ENCODE measurements at regions not wholly inside any gene's neighbourhood (a gene's known extent, or its start where the extent isn't known, plus 50 kb on each side); places are given as distances from the start of the nearest gene placed in this dataset.

GRCh38 chr12:42641221-42641885 is 51.8 kb upstream of the PRICKLE1 start:
- H3K9me3 ChIP-seq = no peaks in the 10 kb centered on the region
- 36 to 52% methylated on average over 1 of the region's 1 CpG for WGBS, 2 donors
- no peaks in the 10 kb centered on the region for H3K27me3 ChIP-seq
- TF ChIP-seq, protein P1, sequence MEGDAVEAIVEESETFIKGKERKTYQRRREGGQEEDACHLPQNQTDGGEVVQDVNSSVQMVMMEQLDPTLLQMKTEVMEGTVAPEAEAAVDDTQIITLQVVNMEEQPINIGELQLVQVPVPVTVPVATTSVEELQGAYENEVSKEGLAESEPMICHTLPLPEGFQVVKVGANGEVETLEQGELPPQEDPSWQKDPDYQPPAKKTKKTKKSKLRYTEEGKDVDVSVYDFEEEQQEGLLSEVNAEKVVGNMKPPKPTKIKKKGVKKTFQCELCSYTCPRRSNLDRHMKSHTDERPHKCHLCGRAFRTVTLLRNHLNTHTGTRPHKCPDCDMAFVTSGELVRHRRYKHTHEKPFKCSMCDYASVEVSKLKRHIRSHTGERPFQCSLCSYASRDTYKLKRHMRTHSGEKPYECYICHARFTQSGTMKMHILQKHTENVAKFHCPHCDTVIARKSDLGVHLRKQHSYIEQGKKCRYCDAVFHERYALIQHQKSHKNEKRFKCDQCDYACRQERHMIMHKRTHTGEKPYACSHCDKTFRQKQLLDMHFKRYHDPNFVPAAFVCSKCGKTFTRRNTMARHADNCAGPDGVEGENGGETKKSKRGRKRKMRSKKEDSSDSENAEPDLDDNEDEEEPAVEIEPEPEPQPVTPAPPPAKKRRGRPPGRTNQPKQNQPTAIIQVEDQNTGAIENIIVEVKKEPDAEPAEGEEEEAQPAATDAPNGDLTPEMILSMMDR (IDR thresholded peaks at IDR 0.05) = no peak
- no peak for TF ChIP-seq EP300 (IDR thresholded peaks at IDR 0.05)
- no peak for TF ChIP-seq POLR2A (IDR thresholded peaks at IDR 0.05)
- no peak for TF ChIP-seq POLR2AphosphoS5 (IDR thresholded peaks at IDR 0.05)
- peaks cover 0 to 3% (median 0%) of the 10 kb centered on the region in 4 donors for H3K4me1 ChIP-seq
- no peak overlapping the region for H3K27ac ChIP-seq
- H3K36me3 ChIP-seq = no peaks in the 10 kb centered on the region
- H3K4me3 ChIP-seq = no peak overlapping the region
- intact Hi-C loops (cut with DNase I) = no loop called here
- DNase-seq = no peak

DNA sequence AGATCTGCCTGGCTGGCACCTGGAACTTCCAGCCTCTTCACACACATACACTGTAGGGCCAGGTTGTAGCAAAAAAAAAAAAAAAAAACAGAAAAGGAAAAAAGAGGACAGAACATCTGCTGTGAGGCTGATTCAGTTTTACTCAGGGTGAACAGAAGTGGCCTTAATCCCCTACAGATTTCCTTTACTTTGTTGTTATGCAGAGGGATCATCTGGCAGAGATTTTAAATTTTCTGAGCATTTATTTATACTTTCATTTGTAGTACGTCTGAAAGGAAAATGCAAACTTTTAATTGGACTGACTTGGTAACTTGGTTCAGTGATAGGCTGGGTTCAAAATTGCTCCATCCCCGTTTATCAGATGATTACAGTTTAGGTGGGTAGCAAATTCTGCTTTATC is 50.8 kb upstream of the PRICKLE1 start:
- Histone ChIP-seq H3K27ac (no peak overlapping the region), H3K36me3 (no peaks in the 10 kb centered on the region), H3K9me3 (no peaks in the 10 kb centered on the region), H3K4me3 (no peak overlapping the region), H3K27me3 (no peaks in the 10 kb centered on the region), H3K4me1 (peaks cover 0 to 10% (median 2%) of the 10 kb centered on the region in 4 donors)
- 60 to 82% methylated on average over 2 of the region's 2 CpGs for WGBS, 2 donors
- TF ChIP-seq POLR2A (IDR thresholded peaks at IDR 0.05) (no peak), EP300 (IDR thresholded peaks at IDR 0.05) (no peak), POLR2AphosphoS5 (IDR thresholded peaks at IDR 0.05) (no peak)
- TF ChIP-seq, protein P1 (IDR thresholded peaks at IDR 0.05) = no peak
- intact Hi-C loops (cut with DNase I) = no loop called here
- DNase-seq = no peak

DNA sequence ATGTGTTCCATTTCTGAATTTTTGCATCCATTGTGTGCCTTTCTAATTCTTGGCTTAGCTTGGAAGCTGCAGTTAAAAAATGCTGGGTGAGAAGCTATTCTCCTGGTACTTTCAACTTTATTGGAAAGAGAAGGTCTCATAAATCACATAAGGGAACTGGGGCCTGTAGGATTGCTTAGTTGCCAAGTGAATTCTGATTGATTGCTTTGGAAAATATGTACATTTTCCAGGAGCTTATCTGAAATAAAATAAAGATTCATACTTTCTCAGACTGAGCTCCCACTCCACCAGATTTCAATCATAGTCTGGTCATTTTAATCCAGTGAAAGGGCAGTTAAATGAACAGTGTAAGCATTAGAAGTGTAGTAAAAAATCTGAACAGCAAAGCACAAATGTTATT is 50.0 kb upstream of the PRICKLE1 start:
- H3K27ac ChIP-seq = no peak overlapping the region
- intact Hi-C loops (cut with DNase I) = no loop called here
- H3K4me3 ChIP-seq = no peak overlapping the region
- DNase-seq = no peak
- TF ChIP-seq, protein P1 (IDR thresholded peaks at IDR 0.05) = no peak
- TF ChIP-seq EP300 (IDR thresholded peaks at IDR 0.05) = no peak
- TF ChIP-seq POLR2A (IDR thresholded peaks at IDR 0.05) = no peak
- TF ChIP-seq POLR2AphosphoS5 (IDR thresholded peaks at IDR 0.05) = no peak
- H3K27me3 ChIP-seq = no peaks in the 10 kb centered on the region
- no peaks in the 10 kb centered on the region for H3K9me3 ChIP-seq
- no peaks in the 10 kb centered on the region for H3K36me3 ChIP-seq
- peaks cover 0 to 10% (median 2%) of the 10 kb centered on the region in 4 donors for H3K4me1 ChIP-seq

Small RNAs in the stretch of these regions (small RNA-seq; reads per million reads assigned to genes)
- 0 reads per million in 3 donors for gene MRPS36P5
- 0 reads per million in 3 donors for gene RPS27P21
